HG03108 (cell line): ENCODE measurements at regions not wholly inside any gene's neighbourhood (a gene's known extent, or its start where the extent isn't known, plus 50 kb on each side); places are given as distances from the start of the nearest gene placed in this dataset.

Experiments
- ATAC-seq: cut with Tn5 transposase; IDR thresholded peaks from one replicate; pipeline ENCODE4 v1.9.1; 2021; ENCODE audit warnings: moderate library complexity; ENCODE audit not compliant: unreplicated experiment

- ATAC-seq: no peak
These were observed 156.5 kb downstream of the MOXD1 start for GRCh38 chr6:132244744-132245143.

- ATAC-seq: no peak
These were observed 164.5 kb downstream of the MOXD1 start for GRCh38 chr6:132236744-132237143.

GRCh38 chr6:132236281-132236680 is 165.0 kb downstream of the MOXD1 start:
- ATAC-seq: no peak

GRCh38 chr6:132235596-132236280 is 165.5 kb downstream of the MOXD1 start:
- no peak for ATAC-seq

- no peak for ATAC-seq
These were observed 166.9 kb downstream of the MOXD1 start for GRCh38 chr6:132234356-132234755.

GRCh38 chr6:132231121-132231884 is 170.0 kb downstream of the MOXD1 start:
- no peak for ATAC-seq

GRCh38 chr6:132228894-132229293 is 172.4 kb downstream of the MOXD1 start:
- ATAC-seq: no peak

GRCh38 chr6:132227904-132228303 is 173.4 kb downstream of the MOXD1 start:
- no peak for ATAC-seq

- no peak for ATAC-seq
These were observed 176.3 kb downstream of the MOXD1 start for GRCh38 chr6:132224943-132225342.

GRCh38 chr6:132220800-132221199 is 180.5 kb downstream of the MOXD1 start:
- ATAC-seq: no peak

GRCh38 chr6:132219901-132220300 is 181.4 kb downstream of the MOXD1 start:
- ATAC-seq: no peak

- ATAC-seq: no peak
These were observed 183.1 kb downstream of the MOXD1 start for GRCh38 chr6:132218059-132218696.

- no peak for ATAC-seq
These were observed 185.5 kb downstream of the MOXD1 start for GRCh38 chr6:132215805-132216204.

GRCh38 chr6:132214716-132215115 is 186.6 kb downstream of the MOXD1 start:
- no peak for ATAC-seq

- ATAC-seq: no peak
These were observed 187.5 kb downstream of the MOXD1 start for GRCh38 chr6:132213732-132214131.

GRCh38 chr6:132213191-132213590 is 188.1 kb downstream of the MOXD1 start:
- no peak for ATAC-seq

- no peak for ATAC-seq
These were observed 190.2 kb downstream of the MOXD1 start for GRCh38 chr6:132210886-132211563.

- no peak for ATAC-seq
These were observed 191.9 kb downstream of the MOXD1 start for GRCh38 chr6:132209351-132209750.

GRCh38 chr6:132207991-132208390 is 193.3 kb downstream of the MOXD1 start:
- ATAC-seq: no peak

GRCh38 chr6:132205946-132206345 is 195.3 kb downstream of the MOXD1 start:
- ATAC-seq: no peak

GRCh38 chr6:132204591-132204990 is 196.7 kb downstream of the MOXD1 start:
- ATAC-seq: no peak
